ENCODE measurements at regions not wholly inside any gene's neighbourhood (a gene's known extent, or its start where the extent isn't known, plus 50 kb on each side); places are given as distances from the start of the nearest gene placed in this dataset.

- no peak for DNase-seq
Measured at GRCh38 chr20:57090590-57091560, 175.6 kb downstream of the BMP7 start.

GRCh38 chr20:57091748-57092111 lies 174.7 kb downstream of the BMP7 start:
- no peak for DNase-seq

GRCh38 chr20:57092112-57092899 lies 174.1 kb downstream of the BMP7 start:
- DNase-seq: peak; percentile 59

GRCh38 chr20:57092900-57093530 lies 173.4 kb downstream of the BMP7 start:
- no peak for DNase-seq

GRCh38 chr20:57093766-57094165 lies 172.7 kb downstream of the BMP7 start:
- DNase-seq: no peak

- DNase-seq: no peak
Measured at GRCh38 chr20:57094252-57094891, 172.1 kb downstream of the BMP7 start.

GRCh38 chr20:57094991-57095390 lies 171.4 kb downstream of the BMP7 start:
- DNase-seq: no peak

GRCh38 chr20:57095426-57095825 lies 171.0 kb downstream of the BMP7 start:
- no peak for DNase-seq

GRCh38 chr20:57097245-57097915 lies 169.1 kb downstream of the BMP7 start:
- no peak for DNase-seq

- no peak for DNase-seq
Measured at GRCh38 chr20:57102160-57102559, 164.3 kb downstream of the BMP7 start.

GRCh38 chr20:57102566-57102965 lies 163.9 kb downstream of the BMP7 start:
- DNase-seq: no peak

- no peak for DNase-seq
Measured at GRCh38 chr20:57103146-57103800, 163.2 kb downstream of the BMP7 start.

GRCh38 chr20:57104113-57104512 lies 162.3 kb downstream of the BMP7 start:
- no peak for DNase-seq

GRCh38 chr20:57104651-57105204 lies 161.7 kb downstream of the BMP7 start:
- DNase-seq: no peak

- no peak for DNase-seq
Measured at GRCh38 chr20:57106030-57106682, 160.3 kb downstream of the BMP7 start.

- DNase-seq: peak; percentile 54
Measured at GRCh38 chr20:57106692-57107091, 159.7 kb downstream of the BMP7 start.

GRCh38 chr20:57107208-57107607 lies 159.2 kb downstream of the BMP7 start:
- no peak for DNase-seq

- DNase-seq: no peak
Measured at GRCh38 chr20:57108218-57108617, 158.2 kb downstream of the BMP7 start.

- DNase-seq: no peak
Measured at GRCh38 chr20:57108742-57109570, 157.5 kb downstream of the BMP7 start.

- DNase-seq: no peak
Measured at GRCh38 chr20:57109571-57109953, 156.9 kb downstream of the BMP7 start.

All from MV-4-11 (cell line).